ENCODE measurements at regions not wholly inside any gene's neighbourhood (a gene's known extent, or its start where the extent isn't known, plus 50 kb on each side); places are given as distances from the start of the nearest gene placed in this dataset.

DNA sequence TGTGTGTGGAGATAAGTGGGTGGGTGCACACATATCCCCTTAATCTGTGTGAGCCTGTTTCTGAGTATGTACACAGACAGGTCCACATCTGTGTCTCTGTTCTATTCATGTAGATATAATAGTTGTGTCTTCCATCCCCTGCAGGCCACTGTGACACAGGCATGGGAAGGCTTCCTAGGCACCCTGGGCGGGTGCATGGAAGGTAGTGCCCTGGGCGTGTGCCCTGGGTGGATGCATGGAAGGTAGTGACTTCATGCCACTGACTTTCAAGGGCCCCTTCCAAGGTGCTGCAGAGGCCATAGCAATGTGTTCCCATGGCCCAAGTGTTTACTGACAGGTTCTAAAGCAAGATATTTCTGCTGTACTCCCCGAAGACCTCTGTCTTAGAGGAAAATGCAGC is 462.5 kb upstream of the HS6ST1 start:
- TF ChIP-seq, protein P1, sequence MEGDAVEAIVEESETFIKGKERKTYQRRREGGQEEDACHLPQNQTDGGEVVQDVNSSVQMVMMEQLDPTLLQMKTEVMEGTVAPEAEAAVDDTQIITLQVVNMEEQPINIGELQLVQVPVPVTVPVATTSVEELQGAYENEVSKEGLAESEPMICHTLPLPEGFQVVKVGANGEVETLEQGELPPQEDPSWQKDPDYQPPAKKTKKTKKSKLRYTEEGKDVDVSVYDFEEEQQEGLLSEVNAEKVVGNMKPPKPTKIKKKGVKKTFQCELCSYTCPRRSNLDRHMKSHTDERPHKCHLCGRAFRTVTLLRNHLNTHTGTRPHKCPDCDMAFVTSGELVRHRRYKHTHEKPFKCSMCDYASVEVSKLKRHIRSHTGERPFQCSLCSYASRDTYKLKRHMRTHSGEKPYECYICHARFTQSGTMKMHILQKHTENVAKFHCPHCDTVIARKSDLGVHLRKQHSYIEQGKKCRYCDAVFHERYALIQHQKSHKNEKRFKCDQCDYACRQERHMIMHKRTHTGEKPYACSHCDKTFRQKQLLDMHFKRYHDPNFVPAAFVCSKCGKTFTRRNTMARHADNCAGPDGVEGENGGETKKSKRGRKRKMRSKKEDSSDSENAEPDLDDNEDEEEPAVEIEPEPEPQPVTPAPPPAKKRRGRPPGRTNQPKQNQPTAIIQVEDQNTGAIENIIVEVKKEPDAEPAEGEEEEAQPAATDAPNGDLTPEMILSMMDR (IDR thresholded peaks at IDR 0.05) = no peak

DNA sequence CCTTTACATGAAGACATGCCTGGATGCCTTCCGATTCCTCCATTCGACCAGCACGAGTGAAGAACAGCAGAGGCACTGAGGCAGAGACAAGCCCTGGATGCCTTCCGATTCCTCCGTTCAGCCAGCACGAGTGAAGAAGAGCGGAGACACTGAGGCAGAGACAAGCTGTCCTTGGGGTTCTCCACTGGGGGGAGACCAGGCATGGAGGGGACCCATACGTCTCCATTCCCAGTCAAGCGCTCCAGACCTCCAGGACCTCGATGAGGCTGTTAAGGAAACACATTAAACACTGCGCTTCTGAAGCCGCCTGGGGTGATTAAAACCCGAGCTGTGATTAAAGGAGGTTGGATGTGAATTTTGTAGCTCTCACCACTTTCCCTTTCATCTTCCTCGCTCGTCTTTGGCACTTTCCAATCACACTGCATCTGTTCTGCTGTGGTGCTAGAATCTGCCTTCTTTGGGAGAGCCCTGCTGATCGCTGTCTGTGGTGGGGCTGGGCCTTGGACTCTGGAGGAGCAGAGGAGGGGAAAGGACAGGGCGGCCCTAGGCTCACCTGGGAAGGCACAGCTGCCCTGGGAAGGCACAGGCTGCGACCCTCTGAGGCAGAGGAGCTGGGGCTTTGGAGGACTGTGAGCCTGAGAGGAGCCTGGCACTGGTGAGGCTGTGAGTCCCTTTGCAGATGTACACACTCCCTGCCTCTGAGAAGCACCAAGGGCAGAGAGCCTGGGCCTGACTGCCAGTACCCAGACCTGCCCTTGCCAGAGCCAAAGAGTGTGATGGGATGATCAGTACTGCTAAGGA is 463.1 kb upstream of the HS6ST1 start:
- Histone ChIP-seq H3K79me2 (no peaks in the 10 kb centered on the region), H2AFZ (no peak overlapping the region), H3K9ac (no peak overlapping the region), H3K36me3 (ENCODE audit: control insufficient read depth, insufficient read depth, low read length) (no peaks in the 10 kb centered on the region), H3K4me3 (ENCODE audit: low read depth, low read length) (no peak overlapping the region), H3K27ac (no peak overlapping the region), H3K9me3 (ENCODE audit: control insufficient read depth, low read length) (no peaks in the 10 kb centered on the region), H3K4me2 (ENCODE audit: low read length) (no peak overlapping the region), H3K27me3 (ENCODE audit: control insufficient read depth, insufficient read depth, low read length) (no peaks in the 10 kb centered on the region), H3K4me1 (no peaks in the 10 kb centered on the region)
- TF ChIP-seq, protein P1 (IDR thresholded peaks at IDR 0.05) = no peak

More for the DNA sequence above, 462.5 kb upstream of the HS6ST1 start:
- Histone ChIP-seq H3K9ac (no peak overlapping the region), H3K27ac (no peak overlapping the region), H3K79me2 (no peaks in the 10 kb centered on the region), H2AFZ (no peak overlapping the region), H3K27me3 (ENCODE audit: control insufficient read depth, insufficient read depth, low read length) (no peaks in the 10 kb centered on the region), H3K9me3 (ENCODE audit: control insufficient read depth, low read length) (no peaks in the 10 kb centered on the region), H3K36me3 (ENCODE audit: control insufficient read depth, insufficient read depth, low read length) (no peaks in the 10 kb centered on the region), H3K4me3 (ENCODE audit: low read depth, low read length) (no peak overlapping the region), H3K4me1 (no peaks in the 10 kb centered on the region), H3K4me2 (ENCODE audit: low read length) (no peak overlapping the region)

DNA sequence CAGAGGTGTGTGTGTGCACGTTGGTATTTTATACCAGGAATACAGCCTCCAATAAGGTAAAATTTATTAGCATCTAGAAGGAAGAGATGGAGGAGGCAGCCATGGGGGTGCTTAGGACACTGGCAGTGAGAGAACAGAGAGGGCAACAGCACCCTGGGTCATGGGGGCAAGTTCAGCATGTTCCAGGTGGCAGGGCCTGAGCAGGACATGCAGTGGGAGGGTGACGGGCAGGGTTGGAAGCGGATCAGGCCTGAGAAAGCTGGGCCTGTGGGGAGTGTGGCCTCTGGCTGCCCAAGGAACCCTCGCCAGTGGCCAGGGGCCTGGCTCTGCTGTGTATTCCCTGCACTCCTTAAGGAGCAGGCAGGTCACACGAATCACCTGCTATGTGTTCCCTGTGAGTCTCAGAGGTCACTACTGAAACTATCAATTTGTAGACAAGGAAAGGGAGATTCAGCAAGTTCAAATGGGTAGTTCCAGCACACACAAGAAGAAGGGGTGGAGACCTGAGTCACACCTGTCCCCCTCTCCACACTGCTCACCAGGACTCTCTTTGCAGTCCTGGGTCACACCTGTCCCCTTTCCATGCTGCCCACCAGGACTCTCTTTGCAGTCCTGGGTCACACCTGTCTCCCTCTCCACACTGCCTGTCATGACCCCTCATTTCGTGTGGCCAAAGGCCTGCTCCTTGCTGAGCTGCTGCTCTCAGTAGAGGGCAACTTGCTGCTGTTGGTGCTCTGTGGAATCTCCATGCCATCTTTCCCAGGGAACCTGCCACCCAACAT is 463.9 kb upstream of the HS6ST1 start:
- TF ChIP-seq, protein P1 (IDR thresholded peaks at IDR 0.05) = no peak
- no peaks in the 10 kb centered on the region for H3K36me3 ChIP-seq (ENCODE audit: control insufficient read depth, insufficient read depth, low read length)

DNA sequence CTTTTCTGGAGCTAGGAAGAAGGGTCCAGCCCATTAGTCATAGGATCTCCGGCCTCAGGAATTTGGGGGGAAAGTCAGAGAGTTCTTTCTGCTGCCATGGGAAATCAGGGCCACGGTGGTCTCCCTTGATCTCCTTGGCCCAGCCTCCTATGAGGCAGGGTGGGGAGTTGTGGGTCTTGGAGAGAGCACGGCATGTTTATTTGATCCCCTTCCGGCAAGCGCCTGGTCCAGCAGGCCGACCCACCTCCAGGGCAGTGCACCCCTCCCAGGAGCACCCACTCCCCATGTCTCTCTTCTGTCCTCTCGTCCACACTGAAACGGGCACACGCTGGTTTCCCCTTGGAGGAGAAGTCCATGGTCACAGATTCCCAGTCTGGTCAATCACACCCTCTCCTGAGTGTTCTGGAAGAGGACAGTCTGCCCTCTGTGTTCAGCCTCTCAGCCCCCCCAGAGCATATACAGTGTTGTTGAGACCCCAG is 464.6 kb upstream of the HS6ST1 start:
- Histone ChIP-seq H2AFZ (no peak overlapping the region), H3K79me2 (no peaks in the 10 kb centered on the region), H3K36me3 (ENCODE audit: control insufficient read depth, insufficient read depth, low read length) (no peaks in the 10 kb centered on the region), H3K4me2 (ENCODE audit: low read length) (no peak overlapping the region), H3K9ac (no peak overlapping the region), H3K9me3 (ENCODE audit: control insufficient read depth, low read length) (no peaks in the 10 kb centered on the region), H3K4me1 (no peaks in the 10 kb centered on the region), H3K27ac (no peak overlapping the region), H3K4me3 (ENCODE audit: low read depth, low read length) (no peak overlapping the region), H3K27me3 (ENCODE audit: control insufficient read depth, insufficient read depth, low read length) (no peaks in the 10 kb centered on the region)
- TF ChIP-seq, protein P1 (IDR thresholded peaks at IDR 0.05) = no peak

More for the DNA sequence above, 463.9 kb upstream of the HS6ST1 start:
- Histone ChIP-seq H3K9ac (no peak overlapping the region), H3K4me2 (ENCODE audit: low read length) (no peak overlapping the region), H3K79me2 (no peaks in the 10 kb centered on the region), H3K9me3 (ENCODE audit: control insufficient read depth, low read length) (no peaks in the 10 kb centered on the region), H3K27ac (no peak overlapping the region), H3K27me3 (ENCODE audit: control insufficient read depth, insufficient read depth, low read length) (no peaks in the 10 kb centered on the region), H3K4me1 (no peaks in the 10 kb centered on the region), H2AFZ (no peak overlapping the region), H3K4me3 (ENCODE audit: low read depth, low read length) (no peak overlapping the region)

All from parathyroid adenoma (tissue), 2 donors.